Stomach (tissue), 8 donors: ENCODE measurements at regions not wholly inside any gene's neighbourhood (a gene's known extent, or its start where the extent isn't known, plus 50 kb on each side); places are given as distances from the start of the nearest gene placed in this dataset.

ENCODE experiments used
- DNase-seq, 2 donors: peaks; one replicate each; pipeline versions ENCODE4 v3.0.0 to v3.0.0-alpha.2; 2013 to 2019
- H3K27ac ChIP-seq, 5 donors: fragments of 200-600 bp in 4 of 5; sonication (generic) in 4 of 5; one replicate each; pipeline ENCODE4 v1.5.1; 2013 to 2019; ENCODE audit warnings: mild to moderate bottlenecking in 1 of 5, moderate library complexity in 1 of 5
- H3K27me3 ChIP-seq, 3 donors: fragments of 200-600 bp; sonication (generic); one replicate each; pipeline ENCODE4 v1.5.1; 2017 to 2019; ENCODE audit warnings: mixed run types in 1 of 3
- H3K36me3 ChIP-seq, 4 donors: fragments of 200-600 bp; sonication (generic); 1 replicate in 3 of 4; 2 replicates in 1 of 4; pipeline ENCODE4 v1.5.1; 2016 to 2019
- H3K4me1 ChIP-seq, 4 donors: fragments of 200-600 bp; sonication (generic); one replicate each; pipeline ENCODE4 v1.5.1; 2016 to 2019
- H3K4me3 ChIP-seq, 4 donors: fragments of 200-600 bp; sonication (generic) in 3 of 4; one replicate each; pipeline ENCODE4 v1.5.1; 2016 to 2019; ENCODE audit warnings: mild to moderate bottlenecking in 1 of 4
- H3K9me3 ChIP-seq, 4 donors: fragments of 200-600 bp; sonication (generic); one replicate each; pipeline ENCODE4 v1.5.1; 2016 to 2019
- CTCF ChIP-seq, 7 experiments: fragments of 450-650 bp in 4 of 7; fragments of 200-600 bp in 3 of 7; sonication (generic) in 3 of 7; IDR thresholded peaks; one replicate each; pipeline ENCODE4 v1.5.1; 2016 to 2019; ENCODE audit warnings: antibody characterized with exemption in 7 of 7, control low read depth in 2 of 7, mild to moderate bottlenecking in 1 of 7
- EP300 ChIP-seq: sonication (generic); formaldehyde crosslinking; IDR thresholded peaks from one replicate; pipeline ENCODE4 v1.6.1; 2017; ENCODE audit warnings: antibody characterized with exemption
- POLR2A ChIP-seq, 4 donors: fragments of 450-650 bp; IDR thresholded peaks; one replicate each; pipeline ENCODE4 v1.6.1; 2016; ENCODE audit warnings: antibody characterized with exemption in 4 of 4, control low read depth in 2 of 4, mild to moderate bottlenecking in 1 of 4, moderate library complexity in 1 of 4
- POLR2AphosphoS5 ChIP-seq, 3 donors: sonication (generic); formaldehyde crosslinking; IDR thresholded peaks; one replicate each; pipeline ENCODE4 v1.6.1; 2016; ENCODE audit warnings: antibody characterized with exemption in 3 of 3
- WGBS, 5 donors: extraction: QIAGEN DNeasy Blood & Tissue Kit in 3 of 5; methylation state at CpG; one replicate each; pipeline versions ENCODE4 v1.1.5 to v1.1.7; 2013 to 2018; 5-methylcytosine and 5-hydroxymethylcytosine counted together
- intact Hi-C: fragments of 100-400 bp; cut with DNase I; formaldehyde crosslinking; loops from one replicate; pipeline ENCODE4 v1.15.1; 2023; ENCODE audit warnings: low total_unique reads
- donor health status: healthy with polysubstance abuse.
- donor health status: Bipolar disorder and iron deficiency.
- donor health status: healthy.

GRCh38 chr1:60911966-60912697 is 170.2 kb upstream of the NFIA start:
- intact Hi-C loops, result no loop called here

GRCh38 chr1:60908159-60908558 is 174.2 kb upstream of the NFIA start:
- Histone ChIP-seq H3K9me3 (no peaks in the 10 kb centered on the region), H3K4me3 (no peak overlapping the region), H3K27ac (no peak overlapping the region), H3K36me3 (no peaks in the 10 kb centered on the region), H3K27me3 (no peaks in the 10 kb centered on the region), H3K4me1 (peaks cover 6 to 24% (median 13%) of the 10 kb centered on the region in 4 donors)
- TF ChIP-seq POLR2AphosphoS5 (IDR thresholded peaks at IDR 0.05) (no peak), CTCF (IDR thresholded peaks at IDR 0.05) (no peak), POLR2A (IDR thresholded peaks at IDR 0.05) (no peak), EP300 (no peak)
- intact Hi-C loops, result no loop called here
- WGBS, 5 donors, result 65 to 80% (median 73%) methylated on average over 4 of the region's 4 CpGs
- no peak for DNase-seq

More at GRCh38 chr1:60911966-60912697, 170.2 kb upstream of the NFIA start:
- Histone ChIP-seq H3K27me3 (no peaks in the 10 kb centered on the region), H3K4me3 (no peak overlapping the region), H3K27ac (no peak overlapping the region), H3K4me1 (peaks cover 0 to 4% (median 0%) of the 10 kb centered on the region in 4 donors), H3K36me3 (no peaks in the 10 kb centered on the region), H3K9me3 (no peaks in the 10 kb centered on the region)
- WGBS, 5 donors, result 55 to 65% (median 61%) methylated on average over 9 of the region's 9 CpGs
- DNase-seq, result peak in 1 of 2 donors; percentile 54
- TF ChIP-seq EP300 (no peak), POLR2A (IDR thresholded peaks at IDR 0.05) (no peak), CTCF (IDR thresholded peaks at IDR 0.05) (no peak), POLR2AphosphoS5 (IDR thresholded peaks at IDR 0.05) (no peak)

GRCh38 chr1:60906526-60906925 is 175.8 kb upstream of the NFIA start:
- H3K27ac ChIP-seq, result no peak overlapping the region
- 79 to 97% (median 92%) methylated on average over 1 of the region's 1 CpG for WGBS, 5 donors
- no peaks in the 10 kb centered on the region for H3K9me3 ChIP-seq
- H3K4me1 ChIP-seq, result peaks cover 6 to 29% (median 15%) of the 10 kb centered on the region in 4 donors
- intact Hi-C loops, result no loop called here
- no peaks in the 10 kb centered on the region for H3K27me3 ChIP-seq
- H3K36me3 ChIP-seq, result no peaks in the 10 kb centered on the region
- H3K4me3 ChIP-seq, result no peak overlapping the region
- TF ChIP-seq EP300 (no peak), POLR2AphosphoS5 (IDR thresholded peaks at IDR 0.05) (no peak), CTCF (IDR thresholded peaks at IDR 0.05) (no peak), POLR2A (IDR thresholded peaks at IDR 0.05) (no peak)
- DNase-seq, result no peak

DNA sequence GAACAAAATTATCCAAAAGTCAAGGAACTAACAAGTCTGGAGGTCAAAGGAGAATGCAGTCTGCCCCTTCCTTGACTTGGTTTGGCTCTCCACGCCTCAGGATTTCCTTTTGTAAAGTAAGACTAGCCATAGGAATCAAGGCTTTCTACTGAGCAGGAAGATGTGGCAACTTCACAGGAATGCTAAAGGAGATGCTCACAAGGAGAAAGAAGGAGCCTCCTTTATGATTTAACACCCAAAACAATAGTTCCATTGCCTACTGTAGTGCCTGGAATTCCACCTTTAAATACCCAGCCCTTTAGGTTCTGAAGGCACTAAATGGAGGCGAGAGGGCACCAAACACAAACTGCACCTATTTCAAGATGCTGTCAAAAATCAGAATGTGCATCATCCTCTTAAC is 176.3 kb upstream of the NFIA start:
- H3K4me1 ChIP-seq, result peaks cover 6 to 29% (median 15%) of the 10 kb centered on the region in 4 donors
- WGBS, 5 donors, result 84 to 93% (median 90%) methylated on average over 2 of the region's 2 CpGs
- DNase-seq, result no peak
- intact Hi-C loops, result no loop called here
- TF ChIP-seq CTCF (IDR thresholded peaks at IDR 0.05) (no peak), POLR2AphosphoS5 (IDR thresholded peaks at IDR 0.05) (no peak), EP300 (no peak), POLR2A (IDR thresholded peaks at IDR 0.05) (no peak)
- no peak overlapping the region for H3K27ac ChIP-seq
- H3K27me3 ChIP-seq, result no peaks in the 10 kb centered on the region
- H3K36me3 ChIP-seq, result no peaks in the 10 kb centered on the region
- no peak overlapping the region for H3K4me3 ChIP-seq
- no peaks in the 10 kb centered on the region for H3K9me3 ChIP-seq
